Peyer's patch (tissue), 4 donors: ENCODE measurements at regions not wholly inside any gene's neighbourhood (a gene's known extent, or its start where the extent isn't known, plus 50 kb on each side); places are given as distances from the start of the nearest gene placed in this dataset.

ENCODE experiments used
- CTCF ChIP-seq, 6 experiments: fragments of 450-650 bp in 4 of 6; fragments of 200-600 bp in 2 of 6; sonication (generic) in 1 of 6; IDR thresholded peaks; one replicate each; pipeline ENCODE4 v1.5.1; 2017 to 2019; ENCODE audit warnings: antibody characterized with exemption in 6 of 6, mild to moderate bottlenecking in 3 of 6, moderate library complexity in 1 of 6
- POLR2A ChIP-seq, 2 donors: fragments of 450-650 bp; IDR thresholded peaks; one replicate each; pipeline ENCODE4 v1.5.1; 2017; ENCODE audit warnings: antibody characterized with exemption in 2 of 2, mild to moderate bottlenecking in 2 of 2, moderate library complexity in 2 of 2

GRCh38 chr10:94193466-94193924, 169.2 kb downstream of the NOC3L start:
- TF ChIP-seq CTCF (IDR thresholded peaks at IDR 0.05) (no peak), POLR2A (IDR thresholded peaks at IDR 0.05) (no peak)
